ENCODE measurements at regions not wholly inside any gene's neighbourhood (a gene's known extent, or its start where the extent isn't known, plus 50 kb on each side); places are given as distances from the start of the nearest gene placed in this dataset.

DNA sequence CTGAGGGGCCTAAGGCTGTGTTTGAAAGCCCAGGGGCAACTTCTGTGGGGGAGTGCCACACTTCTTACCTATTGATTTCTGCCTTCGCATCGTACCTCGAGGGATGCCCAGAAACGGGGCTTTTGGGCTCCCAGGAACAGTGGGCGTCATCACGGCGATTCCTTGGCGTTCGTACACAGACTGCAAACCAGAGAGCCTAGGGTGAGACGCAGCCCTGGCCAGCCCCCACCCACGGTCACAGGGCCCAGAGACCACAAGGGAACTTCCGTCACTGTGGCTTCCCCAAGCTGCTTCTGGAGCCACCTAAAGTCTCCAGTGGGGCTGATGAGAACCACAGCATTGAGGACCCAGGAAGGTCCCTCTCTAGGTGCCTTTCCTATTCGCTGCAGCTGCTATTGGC, 91.9 kb downstream of the CTTN start:
- TF ChIP-seq, protein P1, sequence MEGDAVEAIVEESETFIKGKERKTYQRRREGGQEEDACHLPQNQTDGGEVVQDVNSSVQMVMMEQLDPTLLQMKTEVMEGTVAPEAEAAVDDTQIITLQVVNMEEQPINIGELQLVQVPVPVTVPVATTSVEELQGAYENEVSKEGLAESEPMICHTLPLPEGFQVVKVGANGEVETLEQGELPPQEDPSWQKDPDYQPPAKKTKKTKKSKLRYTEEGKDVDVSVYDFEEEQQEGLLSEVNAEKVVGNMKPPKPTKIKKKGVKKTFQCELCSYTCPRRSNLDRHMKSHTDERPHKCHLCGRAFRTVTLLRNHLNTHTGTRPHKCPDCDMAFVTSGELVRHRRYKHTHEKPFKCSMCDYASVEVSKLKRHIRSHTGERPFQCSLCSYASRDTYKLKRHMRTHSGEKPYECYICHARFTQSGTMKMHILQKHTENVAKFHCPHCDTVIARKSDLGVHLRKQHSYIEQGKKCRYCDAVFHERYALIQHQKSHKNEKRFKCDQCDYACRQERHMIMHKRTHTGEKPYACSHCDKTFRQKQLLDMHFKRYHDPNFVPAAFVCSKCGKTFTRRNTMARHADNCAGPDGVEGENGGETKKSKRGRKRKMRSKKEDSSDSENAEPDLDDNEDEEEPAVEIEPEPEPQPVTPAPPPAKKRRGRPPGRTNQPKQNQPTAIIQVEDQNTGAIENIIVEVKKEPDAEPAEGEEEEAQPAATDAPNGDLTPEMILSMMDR (IDR thresholded peaks at IDR 0.05): no peak
- no peak for TF ChIP-seq ZFX (IDR thresholded peaks at IDR 0.05; ENCODE audit: borderline replicate concordance)
